ENCODE measurements at regions not wholly inside any gene's neighbourhood (a gene's known extent, or its start where the extent isn't known, plus 50 kb on each side); places are given as distances from the start of the nearest gene placed in this dataset.

- TF ChIP-seq RCOR1 (IDR thresholded peaks at IDR 0.05; ENCODE audit: low read length) (no peak), JUND (IDR thresholded peaks at IDR 0.05) (no peak), EP300 (IDR thresholded peaks at IDR 0.05; ENCODE audit: borderline replicate concordance in 1 of 2, low read depth in 1 of 2, low read length in 1 of 2) (no peak), CTCF (IDR thresholded peaks at IDR 0.05) (no peak), NRF1 (IDR thresholded peaks at IDR 0.05; ENCODE audit: low read depth, low read length) (no peak), EZH2phosphoT487 (IDR thresholded peaks at IDR 0.05; ENCODE audit: borderline replicate concordance, low read depth) (no peak)
These were observed 95.5 kb upstream of the ST6GAL2 start for GRCh38 chr2:106981491-106981890.

Measured in SK-N-SH (cell line).